ENCODE measurements at regions not wholly inside any gene's neighbourhood (a gene's known extent, or its start where the extent isn't known, plus 50 kb on each side); places are given as distances from the start of the nearest gene placed in this dataset.

- TF ChIP-seq, protein P1, sequence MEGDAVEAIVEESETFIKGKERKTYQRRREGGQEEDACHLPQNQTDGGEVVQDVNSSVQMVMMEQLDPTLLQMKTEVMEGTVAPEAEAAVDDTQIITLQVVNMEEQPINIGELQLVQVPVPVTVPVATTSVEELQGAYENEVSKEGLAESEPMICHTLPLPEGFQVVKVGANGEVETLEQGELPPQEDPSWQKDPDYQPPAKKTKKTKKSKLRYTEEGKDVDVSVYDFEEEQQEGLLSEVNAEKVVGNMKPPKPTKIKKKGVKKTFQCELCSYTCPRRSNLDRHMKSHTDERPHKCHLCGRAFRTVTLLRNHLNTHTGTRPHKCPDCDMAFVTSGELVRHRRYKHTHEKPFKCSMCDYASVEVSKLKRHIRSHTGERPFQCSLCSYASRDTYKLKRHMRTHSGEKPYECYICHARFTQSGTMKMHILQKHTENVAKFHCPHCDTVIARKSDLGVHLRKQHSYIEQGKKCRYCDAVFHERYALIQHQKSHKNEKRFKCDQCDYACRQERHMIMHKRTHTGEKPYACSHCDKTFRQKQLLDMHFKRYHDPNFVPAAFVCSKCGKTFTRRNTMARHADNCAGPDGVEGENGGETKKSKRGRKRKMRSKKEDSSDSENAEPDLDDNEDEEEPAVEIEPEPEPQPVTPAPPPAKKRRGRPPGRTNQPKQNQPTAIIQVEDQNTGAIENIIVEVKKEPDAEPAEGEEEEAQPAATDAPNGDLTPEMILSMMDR (IDR thresholded peaks at IDR 0.05; ENCODE audit: borderline replicate concordance, extremely low read depth, low read length, poor library complexity, severe bottlenecking), result no peak
- no peak for TF ChIP-seq EZH2 (IDR thresholded peaks at IDR 0.05; ENCODE audit: borderline replicate concordance, low read depth, low read length, severe bottlenecking)
Observed at GRCh38 chr21:19853709-19854575, 1144.3 kb upstream of the NCAM2 start.

Data from DND-41 (cell line).